ENCODE measurements at regions not wholly inside any gene's neighbourhood (a gene's known extent, or its start where the extent isn't known, plus 50 kb on each side); places are given as distances from the start of the nearest gene placed in this dataset.
A peak's percentile ranks its signal among the peaks of the same experiment; 100 is the strongest.

- no peak for DNase-seq
These were observed 303.1 kb downstream of the ENC1 start for GRCh38 chr5:74337254-74337983.

GRCh38 chr5:74336297-74336696 is 304.2 kb downstream of the ENC1 start:
- DNase-seq = no peak

GRCh38 chr5:74334762-74335384 is 305.7 kb downstream of the ENC1 start:
- DNase-seq = no peak

- DNase-seq = no peak
These were observed 306.3 kb downstream of the ENC1 start for GRCh38 chr5:74334062-74334761.

- no peak for DNase-seq
These were observed 307.1 kb downstream of the ENC1 start for GRCh38 chr5:74333430-74333829.

- no peak for DNase-seq
These were observed 307.8 kb downstream of the ENC1 start for GRCh38 chr5:74332682-74333081.

- no peak for DNase-seq
These were observed 308.5 kb downstream of the ENC1 start for GRCh38 chr5:74332006-74332405.

- DNase-seq = no peak
These were observed 312.3 kb downstream of the ENC1 start for GRCh38 chr5:74328221-74328630.

- no peak for DNase-seq
These were observed 313.2 kb downstream of the ENC1 start for GRCh38 chr5:74327339-74327685.

- peak; percentile 86 for DNase-seq
These were observed 313.8 kb downstream of the ENC1 start for GRCh38 chr5:74326571-74327338.

GRCh38 chr5:74325866-74326265 is 314.7 kb downstream of the ENC1 start:
- DNase-seq = no peak

- no peak for DNase-seq
These were observed 316.0 kb downstream of the ENC1 start for GRCh38 chr5:74324556-74324955.

GRCh38 chr5:74322944-74323343 is 317.6 kb downstream of the ENC1 start:
- DNase-seq = no peak

- DNase-seq = no peak
These were observed 318.3 kb downstream of the ENC1 start for GRCh38 chr5:74322191-74322590.

GRCh38 chr5:74321326-74321725 is 319.2 kb downstream of the ENC1 start:
- DNase-seq = no peak

GRCh38 chr5:74320526-74320925 is 320.0 kb downstream of the ENC1 start:
- DNase-seq = no peak

- DNase-seq = no peak
These were observed 321.5 kb downstream of the ENC1 start for GRCh38 chr5:74319076-74319475.

GRCh38 chr5:74316064-74316603 is 324.4 kb downstream of the ENC1 start:
- DNase-seq = peak; percentile 85

GRCh38 chr5:74314906-74315305 is 325.6 kb downstream of the ENC1 start:
- DNase-seq = no peak

- DNase-seq = no peak
These were observed 326.6 kb downstream of the ENC1 start for GRCh38 chr5:74313896-74314295.

GRCh38 chr5:74312746-74313145 is 327.8 kb downstream of the ENC1 start:
- DNase-seq = no peak

GRCh38 chr5:74311961-74312360 is 328.6 kb downstream of the ENC1 start:
- DNase-seq = no peak
